Naive thymus-derived CD4-positive, alpha-beta T cell (primary cell): ENCODE measurements at regions not wholly inside any gene's neighbourhood (a gene's known extent, or its start where the extent isn't known, plus 50 kb on each side); places are given as distances from the start of the nearest gene placed in this dataset.

Experiments
- ATAC-seq: fragments of 150-1000 bp; cut with Tn5 transposase; 2 replicates; pipeline ENCODE4 v1.10.0; 2021; ENCODE audit warnings: mild to moderate bottlenecking, moderate library complexity
- CTCF ChIA-PET: fragments of 350-600 bp; sonication (Branson Sonifier 250); formaldehyde crosslinking; loops from one replicate; lab custom pipeline; 2021; ENCODE audit warnings: antibody characterized with exemption; lab: Charles Lee
- POLR2A ChIA-PET: fragments of 350-600 bp; sonication (Branson Sonifier 250); formaldehyde crosslinking; loops from one replicate; lab custom pipeline; 2021; ENCODE audit warnings: antibody characterized with exemption, inconsistent platforms; lab: Charles Lee
- DNase-seq, 9 donors: peaks; one replicate each; pipeline versions ENCODE4 v3.0.0 to v3.0.0-alpha.2; 2020 to 2022; ENCODE audit warnings: mixed read lengths in 1 of 9
- H3K27ac ChIP-seq: one replicate; pipeline ENCODE4 v1.7.0; 2013; ENCODE audit warnings: mild to moderate bottlenecking, low read depth, low read length, moderate library complexity
- H3K27me3 ChIP-seq, 2 donors: one replicate each; pipeline ENCODE4 v1.7.0; 2013; ENCODE audit warnings: low read length in 2 of 2, mild to moderate bottlenecking in 2 of 2, moderate library complexity in 2 of 2; ENCODE audit not compliant: control insufficient read depth in 2 of 2, insufficient read depth in 2 of 2
- H3K36me3 ChIP-seq, 3 experiments: 1 replicate in 2 of 3; 2 replicates in 1 of 3; pipeline ENCODE4 v1.7.0; 2013; ENCODE audit warnings: low read length in 3 of 3, mild to moderate bottlenecking in 3 of 3, moderate library complexity in 1 of 3; ENCODE audit not compliant: insufficient read depth in 3 of 3, control insufficient read depth in 2 of 3
- H3K4me1 ChIP-seq, 2 donors: one replicate each; pipeline ENCODE4 v1.7.0; 2013; ENCODE audit warnings: low read length in 2 of 2, mild to moderate bottlenecking in 2 of 2, moderate library complexity in 1 of 2; ENCODE audit not compliant: control insufficient read depth in 2 of 2, insufficient read depth in 2 of 2
- H3K4me3 ChIP-seq: 2 replicates; pipeline ENCODE4 v1.7.0; 2013; ENCODE audit warnings: mild to moderate bottlenecking, low read length
- H3K9me3 ChIP-seq, 3 experiments: 1 replicate in 2 of 3; 2 replicates in 1 of 3; pipeline ENCODE4 v1.7.0; 2013; ENCODE audit warnings: low read length in 3 of 3; ENCODE audit not compliant: control insufficient read depth in 2 of 3
- H3K27ac Mint-ChIP-seq, 9 donors: one replicate each; pipeline ENCODE4 v1.8.0; 2020 to 2022; ENCODE audit warnings: mixed read lengths in 9 of 9, mild to moderate bottlenecking in 8 of 9, moderate library complexity in 5 of 9, inconsistent platforms in 2 of 9
- H3K27me3 Mint-ChIP-seq, 5 donors: one replicate each; pipeline ENCODE4 v1.8.0; 2021 to 2022; ENCODE audit warnings: mixed read lengths in 5 of 5, mild to moderate bottlenecking in 1 of 5
- H3K36me3 Mint-ChIP-seq, 5 donors: one replicate each; pipeline ENCODE4 v1.8.0; 2020 to 2022; ENCODE audit warnings: mixed read lengths in 5 of 5, mild to moderate bottlenecking in 3 of 5, inconsistent platforms in 1 of 5
- H3K4me1 Mint-ChIP-seq, 7 donors: one replicate each; pipeline ENCODE4 v1.8.0; 2020 to 2022; ENCODE audit warnings: mixed read lengths in 7 of 7, mild to moderate bottlenecking in 3 of 7, inconsistent platforms in 1 of 7
- H3K4me3 Mint-ChIP-seq, 10 donors: one replicate each; pipeline ENCODE4 v1.8.0; 2020 to 2022; ENCODE audit warnings: mild to moderate bottlenecking in 10 of 10, mixed read lengths in 10 of 10, moderate library complexity in 6 of 10, inconsistent platforms in 2 of 10
- H3K9me3 Mint-ChIP-seq, 11 donors: one replicate each; pipeline ENCODE4 v1.8.0; 2020 to 2022; ENCODE audit warnings: mixed read lengths in 11 of 11, mild to moderate bottlenecking in 4 of 11, inconsistent platforms in 1 of 11, moderate library complexity in 1 of 11
- intact Hi-C, 2 donors: fragments of 100-400 bp; cut with micrococcal nuclease; formaldehyde crosslinking; loops; one replicate each; pipeline ENCODE4 v1.15.1; 2023

- Histone ChIP-seq H3K27ac (no peak overlapping the region), H3K36me3 (no peaks in the 10 kb centered on the region), H3K4me3 (no peak overlapping the region), H3K9me3 (no peaks in the 10 kb centered on the region), H3K27me3 (no peaks in the 10 kb centered on the region), H3K4me1 (no peaks in the 10 kb centered on the region)
- no peak for DNase-seq
- Mint-ChIP-seq H3K4me1 (no peaks in the 10 kb centered on the region), H3K4me3 (no peak overlapping the region), H3K27ac (no peak overlapping the region), H3K36me3 (peaks cover 0 to 3% (median 0%) of the 10 kb centered on the region in 5 donors), H3K9me3 (peaks cover 0 to 19% (median 6%) of the 10 kb centered on the region in 11 donors), H3K27me3 (no peaks in the 10 kb centered on the region)
- POLR2A ChIA-PET, result no interaction called here
- CTCF ChIA-PET, result no interaction called here
- intact Hi-C loops, result no loop called here
- ATAC-seq, result no peak
Measured at GRCh38 chr14:26984311-26985177, 386.7 kb upstream of the NOVA1 start.

DNA sequence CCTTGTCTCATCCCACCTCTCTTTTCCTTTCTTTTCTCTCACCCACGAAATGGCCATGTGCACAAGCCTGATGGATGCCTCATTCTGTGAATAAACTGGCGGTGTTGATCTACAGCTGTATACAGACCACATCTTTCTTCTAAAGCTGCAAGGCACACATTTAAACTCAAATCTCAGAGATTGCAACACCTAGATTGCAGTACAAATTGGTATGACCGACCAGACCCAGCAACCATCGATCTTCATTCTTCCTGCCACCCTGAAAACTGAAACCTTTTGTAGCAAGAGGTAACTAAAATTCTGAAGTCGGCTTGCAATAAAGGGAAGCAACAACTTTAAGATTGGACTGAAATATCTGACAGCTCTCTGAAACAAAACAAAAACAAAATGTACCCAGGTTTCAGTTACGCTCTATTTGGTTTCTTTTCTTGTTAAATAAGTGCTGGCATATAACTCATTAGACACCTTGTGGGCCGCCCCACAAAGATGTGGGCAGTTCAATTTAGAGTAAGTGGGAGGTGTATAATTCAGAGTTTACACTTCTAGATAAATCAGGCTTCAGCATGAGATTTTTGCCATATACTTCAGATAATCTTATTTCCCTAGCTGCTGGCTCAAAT lies 390.0 kb upstream of the NOVA1 start:
- no peak overlapping the region for H3K4me3 Mint-ChIP-seq
- H3K27ac ChIP-seq, result no peak overlapping the region
- no peak for ATAC-seq
- no peak overlapping the region for H3K4me3 ChIP-seq
- peaks cover 0 to 18% (median 5%) of the 10 kb centered on the region in 11 donors for H3K9me3 Mint-ChIP-seq
- no peaks in the 10 kb centered on the region for H3K36me3 ChIP-seq
- ChIA-PET CTCF (no interaction called here), POLR2A (no interaction called here)
- DNase-seq, result no peak
- H3K27me3 Mint-ChIP-seq, result no peaks in the 10 kb centered on the region
- no peaks in the 10 kb centered on the region for H3K36me3 Mint-ChIP-seq
- no peaks in the 10 kb centered on the region for H3K9me3 ChIP-seq
- intact Hi-C loops, result no loop called here
- H3K27ac Mint-ChIP-seq, result no peak overlapping the region
- H3K4me1 ChIP-seq, result no peaks in the 10 kb centered on the region
- H3K4me1 Mint-ChIP-seq, result no peaks in the 10 kb centered on the region
- no peaks in the 10 kb centered on the region for H3K27me3 ChIP-seq

DNA sequence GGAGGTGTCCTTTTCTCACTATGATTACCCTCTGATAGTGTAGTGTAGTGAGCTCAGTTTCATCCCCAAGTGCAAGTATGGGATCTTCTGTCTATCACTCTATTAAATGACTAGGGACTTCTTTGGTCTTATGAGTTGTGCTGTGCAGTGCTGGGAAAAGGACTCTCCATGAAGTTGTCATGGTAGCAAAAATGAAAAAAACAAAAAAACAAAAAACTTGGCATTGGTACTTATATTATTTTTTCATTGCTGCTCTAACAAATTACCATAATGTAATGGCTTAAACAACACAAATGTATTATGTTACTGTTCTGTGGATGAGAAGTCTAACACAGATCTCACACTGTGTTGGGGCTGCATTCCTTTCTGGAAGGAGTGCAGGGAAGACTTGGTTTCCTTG lies 393.1 kb upstream of the NOVA1 start:
- DNase-seq (no peak), ATAC-seq (no peak)
- intact Hi-C loops, result no loop called here
- Mint-ChIP-seq H3K4me3 (no peak overlapping the region), H3K36me3 (no peaks in the 10 kb centered on the region), H3K4me1 (no peaks in the 10 kb centered on the region), H3K9me3 (peaks cover 0 to 18% (median 5%) of the 10 kb centered on the region in 11 donors), H3K27me3 (no peaks in the 10 kb centered on the region), H3K27ac (no peak overlapping the region)
- Histone ChIP-seq H3K4me1 (no peaks in the 10 kb centered on the region), H3K27me3 (no peaks in the 10 kb centered on the region), H3K9me3 (peaks cover 0 to 4% (median 0%) of the 10 kb centered on the region in 3 experiments), H3K4me3 (no peak overlapping the region), H3K36me3 (no peaks in the 10 kb centered on the region), H3K27ac (no peak overlapping the region)
- POLR2A ChIA-PET, result no interaction called here
- CTCF ChIA-PET, result no interaction called here

- Mint-ChIP-seq H3K9me3 (peaks cover 0 to 20% (median 7%) of the 10 kb centered on the region in 11 donors), H3K27me3 (no peaks in the 10 kb centered on the region), H3K27ac (no peak overlapping the region), H3K4me1 (no peaks in the 10 kb centered on the region), H3K36me3 (no peaks in the 10 kb centered on the region), H3K4me3 (no peak overlapping the region)
- ChIA-PET POLR2A (no interaction called here), CTCF (no interaction called here)
- Histone ChIP-seq H3K27me3 (no peaks in the 10 kb centered on the region), H3K36me3 (no peaks in the 10 kb centered on the region), H3K4me3 (no peak overlapping the region), H3K4me1 (no peaks in the 10 kb centered on the region), H3K9me3 (peaks cover 0 to 4% (median 0%) of the 10 kb centered on the region in 3 experiments), H3K27ac (no peak overlapping the region)
- DNase-seq (no peak), ATAC-seq (no peak)
- intact Hi-C loops, result no loop called here
Measured at GRCh38 chr14:26992403-26993115, 394.7 kb upstream of the NOVA1 start.

GRCh38 chr14:26993556-26993955 lies 395.7 kb upstream of the NOVA1 start:
- DNase-seq, result no peak
- no peak overlapping the region for H3K27ac Mint-ChIP-seq
- CTCF ChIA-PET, result no interaction called here
- intact Hi-C loops, result no loop called here
- Histone ChIP-seq H3K9me3 (peaks cover 0 to 4% (median 0%) of the 10 kb centered on the region in 3 experiments), H3K4me3 (no peak overlapping the region), H3K4me1 (no peaks in the 10 kb centered on the region), H3K27me3 (no peaks in the 10 kb centered on the region), H3K27ac (no peak overlapping the region), H3K36me3 (no peaks in the 10 kb centered on the region)
- H3K27me3 Mint-ChIP-seq, result no peaks in the 10 kb centered on the region
- H3K4me1 Mint-ChIP-seq, result no peaks in the 10 kb centered on the region
- ATAC-seq, result no peak
- no peaks in the 10 kb centered on the region for H3K36me3 Mint-ChIP-seq
- peaks cover 0 to 19% (median 6%) of the 10 kb centered on the region in 11 donors for H3K9me3 Mint-ChIP-seq
- POLR2A ChIA-PET, result no interaction called here
- no peak overlapping the region for H3K4me3 Mint-ChIP-seq

GRCh38 chr14:26995301-26995700 lies 397.5 kb upstream of the NOVA1 start:
- Histone ChIP-seq H3K27me3 (no peaks in the 10 kb centered on the region), H3K4me3 (no peak overlapping the region), H3K27ac (no peak overlapping the region), H3K36me3 (no peaks in the 10 kb centered on the region), H3K9me3 (peaks cover 0 to 4% (median 0%) of the 10 kb centered on the region in 3 experiments), H3K4me1 (no peaks in the 10 kb centered on the region)
- ATAC-seq (no peak), DNase-seq (no peak)
- intact Hi-C loops, result no loop called here
- H3K9me3 Mint-ChIP-seq, result peaks cover 0 to 22% (median 6%) of the 10 kb centered on the region in 11 donors
- ChIA-PET POLR2A (no interaction called here), CTCF (no interaction called here)
- no peaks in the 10 kb centered on the region for H3K4me1 Mint-ChIP-seq
- no peaks in the 10 kb centered on the region for H3K36me3 Mint-ChIP-seq
- no peak overlapping the region for H3K4me3 Mint-ChIP-seq
- H3K27me3 Mint-ChIP-seq, result no peaks in the 10 kb centered on the region
- no peak overlapping the region for H3K27ac Mint-ChIP-seq
